IPS-18c (cell line): ENCODE measurements at regions not wholly inside any gene's neighbourhood (a gene's known extent, or its start where the extent isn't known, plus 50 kb on each side); places are given as distances from the start of the nearest gene placed in this dataset.

ENCODE experiments used
- H3K4me3 ChIP-seq: 2 replicates; pipeline ENCODE4 v1.7.0; 2013; ENCODE audit warnings: low read depth, mild to moderate bottlenecking, low read length, moderate library complexity; ENCODE audit not compliant: insufficient read depth
- H3K9me3 ChIP-seq: one replicate; pipeline ENCODE4 v1.6.1; 2013; ENCODE audit warnings: mild to moderate bottlenecking, low read length, moderate library complexity; ENCODE audit not compliant: control insufficient read depth, insufficient read depth

- no peaks in the 10 kb centered on the region for H3K9me3 ChIP-seq
- no peak overlapping the region for H3K4me3 ChIP-seq
Measured at GRCh38 chr3:150309257-150309542, 98.9 kb upstream of the TSC22D2 start.

- Histone ChIP-seq H3K9me3 (no peaks in the 10 kb centered on the region), H3K4me3 (no peak overlapping the region)
Measured at GRCh38 chr3:150308481-150309256, 99.4 kb upstream of the TSC22D2 start.

- Histone ChIP-seq H3K9me3 (no peaks in the 10 kb centered on the region), H3K4me3 (no peak overlapping the region)
Measured at GRCh38 chr3:150308037-150308319, 100.1 kb upstream of the TSC22D2 start.

DNA sequence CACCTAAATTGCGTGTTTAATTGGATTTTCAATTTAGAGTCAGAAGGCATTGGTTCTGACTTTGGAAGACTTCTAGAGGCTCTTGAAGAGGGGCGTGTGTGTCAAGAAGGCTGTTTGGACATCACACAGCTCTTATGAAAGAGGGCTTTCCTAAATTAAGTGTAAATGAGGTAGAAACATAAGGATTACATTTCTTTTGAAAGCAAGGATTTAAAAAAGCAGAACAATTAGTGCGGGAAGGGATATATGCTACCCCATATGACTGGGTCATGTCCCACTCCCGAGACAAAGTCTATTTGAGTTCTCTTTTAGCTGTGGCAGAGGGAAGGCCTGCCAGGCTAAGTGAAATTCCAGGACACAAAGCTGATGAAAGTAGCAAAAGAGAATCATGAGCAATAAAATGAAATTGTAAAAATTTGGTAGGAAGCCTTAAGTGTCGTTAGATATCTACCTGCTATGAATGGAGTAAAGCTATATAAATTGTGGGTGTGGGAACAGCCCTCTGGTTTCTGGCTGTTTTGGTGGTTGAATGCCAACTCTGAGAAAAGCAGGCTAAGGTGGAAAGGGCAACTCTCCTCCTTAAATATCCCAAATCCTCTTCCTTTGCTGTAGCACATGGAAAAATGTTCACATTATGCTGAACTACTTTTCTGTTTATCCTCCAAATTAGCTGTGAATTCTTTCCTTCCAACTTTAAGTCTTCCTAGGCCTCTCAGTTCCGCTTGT is 100.6 kb upstream of the TSC22D2 start:
- Histone ChIP-seq H3K4me3 (no peak overlapping the region), H3K9me3 (no peaks in the 10 kb centered on the region)

DNA sequence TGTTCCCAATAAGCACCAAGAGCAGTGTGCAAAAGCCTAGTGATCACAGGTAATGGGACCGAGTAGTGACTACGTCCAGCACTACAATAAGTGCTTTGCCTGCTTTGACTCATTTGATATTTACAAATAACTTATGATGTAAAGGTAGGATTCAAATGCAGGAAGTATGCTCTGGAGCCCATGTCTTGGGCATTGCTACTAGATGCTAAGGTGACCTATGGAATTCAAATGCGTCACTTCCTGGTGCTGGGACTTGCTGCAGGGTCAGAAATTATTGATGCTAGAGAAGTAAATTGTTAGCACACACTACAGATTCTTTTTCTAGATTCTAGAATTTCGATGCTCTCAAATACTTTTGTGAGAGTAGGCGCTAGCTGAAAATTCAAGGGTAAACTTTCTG is 101.2 kb upstream of the TSC22D2 start:
- Histone ChIP-seq H3K4me3 (no peak overlapping the region), H3K9me3 (no peaks in the 10 kb centered on the region)

DNA sequence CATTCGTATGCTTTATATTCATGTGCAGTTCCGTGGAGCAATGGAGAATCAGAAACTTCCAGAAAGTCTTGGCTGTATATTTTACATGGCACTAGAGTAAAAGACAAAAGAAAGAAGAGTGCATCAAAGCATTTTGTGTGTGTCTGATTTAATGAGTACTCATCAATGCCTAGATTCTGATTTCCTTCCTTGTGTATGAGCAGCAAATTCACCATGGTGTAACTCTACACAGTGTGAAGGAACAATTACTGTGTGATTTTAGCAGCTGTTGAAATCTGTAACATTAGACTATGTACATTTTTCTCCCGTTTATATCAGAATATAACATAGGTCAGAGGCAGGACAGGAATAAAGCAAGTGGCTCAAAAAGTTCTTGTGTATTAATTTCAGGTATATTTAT is 102.0 kb upstream of the TSC22D2 start:
- H3K4me3 ChIP-seq: no peak overlapping the region
- no peaks in the 10 kb centered on the region for H3K9me3 ChIP-seq

- Histone ChIP-seq H3K4me3 (no peak overlapping the region), H3K9me3 (no peaks in the 10 kb centered on the region)
Measured at GRCh38 chr3:150303768-150304167, 104.3 kb upstream of the TSC22D2 start.

- Histone ChIP-seq H3K9me3 (no peaks in the 10 kb centered on the region), H3K4me3 (no peak overlapping the region)
Measured at GRCh38 chr3:150302246-150302645, 105.9 kb upstream of the TSC22D2 start.

- no peak overlapping the region for H3K4me3 ChIP-seq
Measured at GRCh38 chr3:150300852-150301517, 107.1 kb upstream of the TSC22D2 start.

GRCh38 chr3:150300388-150300787 is 107.7 kb upstream of the TSC22D2 start:
- no peaks in the 10 kb centered on the region for H3K9me3 ChIP-seq
- no peak overlapping the region for H3K4me3 ChIP-seq

More at GRCh38 chr3:150300852-150301517, 107.1 kb upstream of the TSC22D2 start:
- H3K9me3 ChIP-seq: no peaks in the 10 kb centered on the region

- Histone ChIP-seq H3K9me3 (no peaks in the 10 kb centered on the region), H3K4me3 (no peak overlapping the region)
Measured at GRCh38 chr3:150299201-150299600, 108.9 kb upstream of the TSC22D2 start.

DNA sequence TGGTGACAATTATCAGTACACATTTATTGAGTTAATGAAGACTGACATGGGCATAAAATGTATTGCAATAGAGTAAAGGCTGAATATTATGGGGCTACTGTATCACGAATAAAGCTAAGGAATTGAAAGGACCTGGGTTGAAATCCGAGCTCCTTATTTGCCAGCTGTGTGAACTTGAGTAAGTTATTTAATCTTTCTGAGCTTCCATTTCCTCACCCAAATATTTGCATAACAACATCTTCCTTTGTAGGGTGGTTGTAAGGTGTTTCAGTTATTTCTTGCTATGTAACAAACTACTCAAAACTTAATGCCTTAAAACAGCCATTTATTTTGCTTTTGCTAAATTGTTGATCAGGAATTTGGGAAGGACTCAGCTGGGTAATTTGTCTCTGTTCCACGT is 111.1 kb upstream of the TSC22D2 start:
- no peak overlapping the region for H3K4me3 ChIP-seq

DNA sequence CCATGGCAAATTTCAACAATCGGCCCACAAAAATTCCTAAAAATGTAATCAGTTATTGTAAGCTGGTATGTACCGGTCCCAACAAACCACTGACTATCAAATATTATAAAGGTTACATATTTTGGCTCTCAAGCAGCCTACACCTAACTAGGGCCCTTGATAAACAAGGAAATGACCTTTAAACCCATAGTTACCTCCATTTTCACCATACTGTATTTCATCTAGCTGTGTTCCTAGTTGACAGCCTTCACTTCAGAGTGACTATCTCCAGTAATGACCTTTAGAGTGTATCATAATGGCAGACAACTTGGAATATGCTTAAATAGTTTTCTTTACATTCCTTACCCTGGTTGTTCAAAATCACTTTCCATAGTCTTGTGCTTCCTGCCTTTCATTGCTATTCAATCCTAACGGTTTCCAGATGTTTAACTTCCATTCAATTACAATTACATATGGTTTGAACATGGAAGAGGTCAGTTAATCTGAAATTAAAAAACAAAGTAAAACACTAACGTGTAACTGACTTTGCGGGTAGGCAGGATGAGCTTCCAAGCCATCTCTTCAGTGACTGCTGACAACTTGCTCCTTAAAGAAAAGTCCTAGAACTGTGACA is 111.9 kb upstream of the TSC22D2 start:
- no peak overlapping the region for H3K4me3 ChIP-seq
- H3K9me3 ChIP-seq: no peaks in the 10 kb centered on the region

More for the DNA sequence above, 111.1 kb upstream of the TSC22D2 start:
- no peaks in the 10 kb centered on the region for H3K9me3 ChIP-seq

GRCh38 chr3:150293401-150294001 is 114.6 kb upstream of the TSC22D2 start:
- no peak overlapping the region for H3K4me3 ChIP-seq
- H3K9me3 ChIP-seq: no peaks in the 10 kb centered on the region

GRCh38 chr3:150292891-150293290 is 115.2 kb upstream of the TSC22D2 start:
- Histone ChIP-seq H3K4me3 (no peak overlapping the region), H3K9me3 (no peaks in the 10 kb centered on the region)

GRCh38 chr3:150291515-150291914 is 116.6 kb upstream of the TSC22D2 start:
- Histone ChIP-seq H3K9me3 (no peaks in the 10 kb centered on the region), H3K4me3 (no peak overlapping the region)

- no peaks in the 10 kb centered on the region for H3K9me3 ChIP-seq
- H3K4me3 ChIP-seq: no peak overlapping the region
Measured at GRCh38 chr3:150286390-150287147, 121.5 kb upstream of the TSC22D2 start.
